ENCODE measurements at regions not wholly inside any gene's neighbourhood (a gene's known extent, or its start where the extent isn't known, plus 50 kb on each side); places are given as distances from the start of the nearest gene placed in this dataset.

DNA sequence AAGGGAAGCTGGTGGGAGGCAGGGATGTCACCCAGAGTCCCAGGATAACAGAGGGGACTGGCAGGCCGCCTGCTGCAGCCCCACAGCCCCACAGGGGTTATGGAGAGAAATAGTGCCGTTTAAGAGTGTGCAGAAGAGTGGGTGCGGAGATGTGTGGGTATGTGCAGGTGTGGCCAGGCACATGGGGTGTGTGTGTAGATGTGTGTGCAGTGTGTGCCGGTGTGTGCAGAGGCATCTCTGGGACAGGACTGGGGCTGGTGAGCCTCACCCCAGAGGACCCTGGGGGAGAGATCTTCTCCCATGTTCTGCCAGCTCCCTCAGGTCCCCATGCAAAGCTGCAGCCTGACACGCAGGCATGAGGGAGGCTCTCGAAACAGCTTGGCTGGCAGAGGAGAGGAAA is 157.4 kb downstream of the RBFOX3 start:
- no peak for TF ChIP-seq JUND (IDR thresholded peaks at IDR 0.05; ENCODE audit: low read depth)
- in situ Hi-C loops (cut with HindIII; ENCODE audit: low pct_unique_long_range_greater_than_20kb, low sequenced_read_pairs), result no loop called here
- DNase-seq (ENCODE audit: low read depth in 1 of 2, low spot score in 1 of 2), result no peak

DNA sequence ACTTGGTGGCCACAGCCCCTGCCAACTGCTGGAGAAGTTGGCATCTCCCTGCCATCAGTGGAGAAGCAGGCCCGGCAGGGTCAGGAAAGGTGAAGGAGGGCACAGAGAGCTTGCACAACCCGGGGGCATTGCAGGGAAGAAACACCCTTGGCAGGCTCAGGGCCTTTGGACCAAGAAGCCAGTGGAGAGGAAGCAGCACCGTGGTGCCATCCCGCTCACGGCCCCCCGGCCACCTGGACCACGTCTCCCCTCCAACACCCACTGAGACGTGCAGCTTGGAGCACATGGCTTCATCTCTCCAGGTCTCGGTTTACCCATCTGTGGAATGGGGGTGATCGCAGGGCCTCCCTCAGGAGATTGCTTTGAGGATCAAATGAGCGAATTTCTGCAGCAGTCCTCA is 158.1 kb downstream of the RBFOX3 start:
- TF ChIP-seq JUND (IDR thresholded peaks at IDR 0.05; ENCODE audit: low read depth), result no peak
- DNase-seq (ENCODE audit: low read depth in 1 of 2, low spot score in 1 of 2), result no peak
- in situ Hi-C loops (cut with HindIII; ENCODE audit: low pct_unique_long_range_greater_than_20kb, low sequenced_read_pairs), result no loop called here

DNA sequence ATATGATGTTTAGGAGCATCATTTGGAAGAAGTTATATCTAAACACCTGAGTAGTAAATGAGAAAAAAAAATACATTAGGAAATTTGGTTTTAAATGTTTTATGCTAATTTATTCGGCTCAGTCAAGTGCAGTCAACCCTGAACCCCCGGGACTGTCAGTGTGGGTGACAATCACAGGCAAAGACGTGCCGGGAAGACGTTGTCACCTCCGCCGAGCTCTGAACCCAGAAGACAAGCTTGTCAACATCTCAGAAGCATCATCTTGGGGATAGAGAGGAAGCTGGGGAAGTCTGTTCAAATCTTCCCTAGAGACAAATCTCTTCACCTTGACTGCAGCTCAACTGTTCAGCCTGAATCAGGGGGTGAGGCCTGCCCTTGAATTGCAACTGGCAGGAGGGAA is 159.7 kb downstream of the RBFOX3 start:
- in situ Hi-C loops (cut with HindIII; ENCODE audit: low pct_unique_long_range_greater_than_20kb, low sequenced_read_pairs), result no loop called here

DNA sequence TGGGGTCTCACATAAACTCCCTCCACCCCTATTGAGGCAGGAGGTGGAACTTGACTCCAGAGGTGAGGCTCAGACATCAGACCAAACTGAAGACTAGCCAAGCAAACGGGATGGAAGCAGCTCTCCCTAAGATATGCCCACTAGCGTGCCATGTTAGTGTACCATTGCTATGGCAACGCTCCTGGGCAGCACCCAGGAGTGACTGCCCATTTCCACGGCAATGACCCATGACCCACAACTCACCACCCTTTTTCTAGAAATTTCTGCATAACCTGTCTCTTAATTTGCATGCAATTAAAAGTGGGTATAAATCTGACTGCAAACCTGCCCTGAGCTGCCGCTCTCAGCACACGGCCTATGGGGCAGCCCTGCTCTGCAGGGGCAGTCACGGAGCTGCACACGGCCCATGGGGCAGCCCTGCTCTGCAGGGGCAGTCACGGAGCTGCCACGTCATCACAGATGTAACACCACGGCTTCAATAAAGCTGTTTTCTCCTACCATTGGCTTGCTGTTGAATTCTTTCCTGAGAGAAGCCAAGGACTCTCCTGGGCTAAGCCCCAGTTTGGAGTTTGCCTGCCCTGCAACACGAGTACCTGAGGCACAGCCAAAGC is 164.3 kb downstream of the RBFOX3 start:
- in situ Hi-C loops (cut with HindIII; ENCODE audit: low pct_unique_long_range_greater_than_20kb, low sequenced_read_pairs), result no loop called here
- DNase-seq (ENCODE audit: low read depth in 1 of 2, low spot score in 1 of 2), result no peak
- TF ChIP-seq JUND (IDR thresholded peaks at IDR 0.05; ENCODE audit: low read depth), result no peak

More for the DNA sequence above, 159.7 kb downstream of the RBFOX3 start:
- no peak for DNase-seq (ENCODE audit: low read depth in 1 of 2, low spot score in 1 of 2)
- no peak for TF ChIP-seq JUND (IDR thresholded peaks at IDR 0.05; ENCODE audit: low read depth)

DNA sequence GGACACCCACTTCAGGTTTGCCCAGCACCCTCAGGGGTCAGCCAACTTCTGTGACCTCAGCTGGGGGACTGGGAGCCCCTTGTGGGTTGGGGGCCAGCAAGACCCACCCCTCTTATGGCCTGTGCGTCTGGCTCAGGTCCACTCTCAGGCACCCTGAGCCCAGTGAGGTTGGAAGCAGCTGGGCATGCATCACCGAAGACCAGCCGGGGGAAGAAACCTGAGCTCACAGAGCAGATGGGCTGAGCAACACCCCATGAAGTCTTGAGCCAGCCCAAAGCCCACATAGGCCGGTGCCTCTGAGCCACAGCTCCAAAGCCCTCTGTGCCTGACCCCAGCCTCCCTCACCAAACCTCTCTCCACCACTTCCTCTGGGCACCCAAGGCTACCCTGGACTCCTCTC is 166.7 kb downstream of the RBFOX3 start:
- no peak for TF ChIP-seq JUND (IDR thresholded peaks at IDR 0.05; ENCODE audit: low read depth)
- in situ Hi-C loops (cut with HindIII; ENCODE audit: low pct_unique_long_range_greater_than_20kb, low sequenced_read_pairs), result no loop called here
- DNase-seq (ENCODE audit: low read depth in 1 of 2, low spot score in 1 of 2), result no peak

DNA sequence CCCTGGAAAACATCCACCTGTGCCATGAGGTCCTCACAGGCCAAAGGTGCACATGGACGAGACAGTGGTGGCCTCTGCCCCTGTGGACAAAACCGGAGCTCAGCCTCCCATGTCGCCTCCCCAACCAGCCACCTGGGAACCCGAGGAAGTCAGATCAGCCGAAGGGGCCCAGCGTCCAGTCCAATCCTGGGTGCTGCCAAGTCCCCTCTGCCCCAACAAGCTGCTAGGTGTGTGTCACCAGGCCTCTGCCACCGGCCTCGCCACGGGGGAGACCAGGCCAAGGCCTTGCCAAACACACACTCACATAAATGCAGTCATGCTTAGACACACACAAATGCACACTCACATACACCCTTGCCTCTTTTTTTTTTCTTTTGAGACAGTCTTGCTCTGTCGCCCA is 167.8 kb downstream of the RBFOX3 start:
- no peak for TF ChIP-seq JUND (IDR thresholded peaks at IDR 0.05; ENCODE audit: low read depth)
- in situ Hi-C loops (cut with HindIII; ENCODE audit: low pct_unique_long_range_greater_than_20kb, low sequenced_read_pairs), result no loop called here

DNA sequence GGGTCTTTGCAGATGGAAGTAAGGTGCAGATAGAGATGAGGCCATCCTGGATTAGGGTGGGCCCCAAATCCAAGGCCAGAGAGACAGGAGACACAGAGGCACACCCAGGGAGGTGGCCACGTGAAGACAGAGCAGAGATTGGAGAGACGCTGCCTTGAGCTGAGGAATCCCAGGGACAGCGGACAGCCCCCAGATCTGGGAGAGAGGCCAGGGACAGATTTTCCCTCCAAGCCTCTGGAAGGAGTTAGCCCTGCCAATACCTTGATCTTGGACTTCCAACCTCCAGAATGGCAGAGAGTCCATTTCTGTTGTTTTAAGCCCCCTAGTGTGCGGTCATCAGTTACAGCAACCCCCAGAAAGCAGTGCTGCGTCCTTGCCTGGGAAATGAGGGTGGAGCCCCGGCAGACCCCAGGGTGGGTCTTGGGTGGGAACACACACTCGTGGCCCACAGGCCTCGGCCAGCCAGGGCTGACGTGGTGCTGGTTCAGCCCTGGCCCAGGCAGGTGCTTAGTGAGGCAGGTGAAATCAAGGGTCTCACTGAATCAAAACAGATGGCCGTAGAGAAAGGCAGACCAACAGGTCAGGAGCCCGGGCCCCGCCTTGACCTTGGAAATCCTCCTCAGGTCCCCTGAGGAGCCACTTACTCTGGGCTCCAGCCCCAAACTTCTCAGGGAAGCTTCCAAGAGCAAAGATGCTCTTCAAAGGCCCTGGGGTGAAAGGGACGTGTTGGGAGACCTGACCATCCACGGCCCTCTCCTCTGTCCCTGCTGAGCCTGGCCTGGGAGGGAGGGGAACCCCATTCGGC is 169.3 kb downstream of the RBFOX3 start:
- in situ Hi-C loops (cut with HindIII; ENCODE audit: low pct_unique_long_range_greater_than_20kb, low sequenced_read_pairs), result no loop called here
- no peak for TF ChIP-seq JUND (IDR thresholded peaks at IDR 0.05; ENCODE audit: low read depth)
- DNase-seq (ENCODE audit: low read depth in 1 of 2, low spot score in 1 of 2), result no peak

More for the DNA sequence above, 167.8 kb downstream of the RBFOX3 start:
- no peak for DNase-seq (ENCODE audit: low read depth in 1 of 2, low spot score in 1 of 2)

DNA sequence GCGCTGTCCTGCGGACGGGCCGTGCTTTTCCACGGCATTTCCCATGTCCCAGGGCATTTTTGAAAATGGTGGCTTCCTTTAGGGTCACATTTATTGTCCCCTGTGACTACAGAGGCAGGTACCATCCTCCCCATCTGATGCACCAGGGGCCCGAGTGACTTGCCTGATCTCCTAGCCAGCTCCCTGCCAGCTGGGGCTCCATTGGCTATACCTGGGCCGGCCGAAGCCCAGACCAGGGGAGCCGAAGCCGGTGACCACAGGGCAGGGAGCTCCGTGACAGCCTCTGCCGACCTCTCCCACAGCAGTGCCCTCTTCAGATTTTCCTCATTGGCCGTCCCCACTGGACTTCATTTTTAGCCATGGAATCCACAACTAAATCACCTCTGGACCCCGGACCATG is 170.6 kb downstream of the RBFOX3 start:
- in situ Hi-C loops (cut with HindIII; ENCODE audit: low pct_unique_long_range_greater_than_20kb, low sequenced_read_pairs), result no loop called here
- TF ChIP-seq JUND (IDR thresholded peaks at IDR 0.05; ENCODE audit: low read depth), result no peak
- DNase-seq (ENCODE audit: low read depth in 1 of 2, low spot score in 1 of 2), result no peak

DNA sequence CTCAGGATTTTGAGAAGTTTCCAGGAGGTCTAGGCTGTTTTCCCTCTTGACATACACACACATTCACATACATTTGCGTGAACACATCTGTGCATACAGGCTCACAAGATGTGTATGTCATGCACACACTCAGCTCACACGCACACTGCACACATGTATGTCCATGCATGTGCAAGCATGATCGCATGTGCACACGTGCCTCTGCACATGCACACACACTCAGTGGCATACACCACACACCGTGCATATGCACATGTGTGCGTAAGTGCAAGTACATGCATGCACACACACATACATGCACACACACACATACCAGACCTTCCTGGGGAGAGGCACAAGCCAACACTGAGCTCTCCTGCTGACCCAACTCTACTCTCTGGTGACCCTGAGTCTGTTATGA is 171.4 kb downstream of the RBFOX3 start:
- DNase-seq (ENCODE audit: low read depth in 1 of 2, low spot score in 1 of 2), result no peak
- TF ChIP-seq JUND (IDR thresholded peaks at IDR 0.05; ENCODE audit: low read depth), result no peak
- in situ Hi-C loops (cut with HindIII; ENCODE audit: low pct_unique_long_range_greater_than_20kb, low sequenced_read_pairs), result no loop called here

DNA sequence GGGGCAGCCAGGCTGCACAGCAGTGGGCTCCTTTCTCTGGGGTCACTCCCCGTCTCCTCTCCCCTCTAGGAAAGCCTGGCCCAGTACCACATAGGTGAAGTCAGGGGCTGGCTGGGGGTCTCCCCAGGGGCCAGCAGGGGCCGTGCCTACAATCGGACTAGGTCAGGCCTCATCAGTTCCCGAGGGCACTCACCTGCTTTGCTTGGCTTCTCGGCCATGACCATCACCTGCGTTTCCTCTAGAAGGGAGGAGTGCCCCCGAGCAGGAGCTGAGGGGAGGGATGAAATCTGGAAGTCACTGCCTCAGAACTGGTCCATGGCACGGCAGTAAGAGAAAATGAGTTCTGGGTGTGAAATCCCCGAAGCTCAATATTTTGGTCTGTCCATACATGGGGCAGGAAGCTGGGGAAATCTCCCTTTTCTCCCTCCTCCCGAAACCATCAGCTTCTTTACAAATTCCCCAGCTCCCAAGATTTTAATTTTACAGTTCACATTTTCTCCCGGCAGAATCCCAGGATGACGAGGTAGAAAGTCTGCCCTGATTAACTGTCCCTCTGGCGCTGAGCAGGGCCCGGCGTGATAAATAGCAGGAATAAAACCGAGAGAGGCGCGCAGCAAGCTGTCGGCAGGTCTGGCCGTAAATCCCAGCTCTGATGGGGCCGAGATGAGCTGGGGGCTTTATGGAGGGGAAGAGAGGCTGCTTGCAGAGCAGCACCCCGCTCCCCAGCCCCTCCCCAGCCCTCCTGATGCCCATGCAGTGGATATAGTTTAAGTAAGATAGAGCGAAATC is 172.1 kb downstream of the RBFOX3 start:
- no peak for TF ChIP-seq JUND (IDR thresholded peaks at IDR 0.05; ENCODE audit: low read depth)
- DNase-seq (ENCODE audit: low read depth in 1 of 2, low spot score in 1 of 2), result no peak
- in situ Hi-C loops (cut with HindIII; ENCODE audit: low pct_unique_long_range_greater_than_20kb, low sequenced_read_pairs), result no loop called here

DNA sequence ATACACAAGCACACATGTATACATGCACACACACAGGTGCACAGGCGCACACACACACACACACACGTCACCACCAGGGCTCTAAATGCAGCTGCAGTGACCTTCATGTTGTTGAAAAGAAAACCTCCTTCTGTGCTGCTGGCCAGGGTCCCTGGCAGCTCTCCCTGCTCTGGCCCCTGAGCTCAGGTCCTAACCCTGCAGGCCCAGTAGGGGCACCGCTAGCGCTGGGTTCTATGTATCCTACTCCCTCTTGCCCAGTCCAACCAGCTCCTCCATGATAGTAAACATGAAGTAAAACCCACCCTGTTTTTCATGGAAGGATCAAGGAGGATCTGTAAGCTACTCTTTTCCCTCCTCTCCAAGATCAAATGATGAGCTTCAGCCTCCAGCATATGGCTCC is 172.8 kb downstream of the RBFOX3 start:
- in situ Hi-C loops (cut with HindIII; ENCODE audit: low pct_unique_long_range_greater_than_20kb, low sequenced_read_pairs), result no loop called here
- TF ChIP-seq JUND (IDR thresholded peaks at IDR 0.05; ENCODE audit: low read depth), result no peak

DNA sequence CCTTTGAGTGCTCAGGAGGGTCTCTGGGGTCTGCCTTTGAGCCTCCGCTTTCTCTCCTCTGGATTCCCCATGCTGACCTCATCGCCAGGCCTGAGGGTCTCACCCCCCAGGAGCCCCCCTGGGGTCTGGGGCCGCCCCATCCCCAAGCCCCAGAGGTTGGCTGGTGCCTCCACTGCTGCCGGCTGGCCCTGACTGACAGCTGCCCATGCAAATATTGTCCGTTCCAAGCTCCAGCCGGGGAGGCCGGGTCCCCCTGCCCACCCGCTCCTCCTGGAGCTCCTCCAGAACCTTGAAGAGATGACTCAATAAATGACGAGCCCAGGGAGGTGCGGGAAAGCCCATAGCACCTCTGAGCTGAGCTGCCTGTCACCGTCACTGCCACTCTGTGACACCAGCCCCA is 173.8 kb downstream of the RBFOX3 start:
- in situ Hi-C loops (cut with HindIII; ENCODE audit: low pct_unique_long_range_greater_than_20kb, low sequenced_read_pairs), result no loop called here
- no peak for DNase-seq (ENCODE audit: low read depth in 1 of 2, low spot score in 1 of 2)
- TF ChIP-seq JUND (IDR thresholded peaks at IDR 0.05; ENCODE audit: low read depth), result no peak

More for the DNA sequence above, 172.8 kb downstream of the RBFOX3 start:
- DNase-seq (ENCODE audit: low read depth in 1 of 2, low spot score in 1 of 2), result no peak

DNA sequence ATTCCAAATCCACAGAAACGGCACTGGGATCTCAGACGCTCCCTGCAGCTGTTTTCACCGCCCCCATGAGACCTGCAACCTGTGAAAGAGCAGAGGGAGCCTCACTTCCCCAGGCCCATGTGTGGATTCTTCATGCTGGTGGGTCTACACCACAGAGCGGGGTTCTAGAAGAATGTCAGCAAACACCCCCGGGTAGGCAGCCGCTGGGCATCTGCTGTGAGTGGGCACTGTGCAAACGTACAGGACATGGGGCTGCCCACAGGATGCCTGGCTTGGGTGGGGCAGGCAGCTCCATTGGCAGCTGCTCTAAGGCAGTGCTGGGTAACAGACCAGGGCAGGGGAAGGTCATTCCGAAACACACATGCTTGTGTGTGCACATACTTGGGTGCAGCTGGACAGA is 174.9 kb downstream of the RBFOX3 start:
- in situ Hi-C loops (cut with HindIII; ENCODE audit: low pct_unique_long_range_greater_than_20kb, low sequenced_read_pairs), result no loop called here
- TF ChIP-seq JUND (IDR thresholded peaks at IDR 0.05; ENCODE audit: low read depth), result no peak
- DNase-seq (ENCODE audit: low read depth in 1 of 2, low spot score in 1 of 2), result no peak
